Activated T-cell treated with anti-CD3 and anti-CD28 coated beads, Interleukin-2, amount 50 U/mL, for 72 hours (primary cell): ENCODE measurements at regions not wholly inside any gene's neighbourhood (a gene's known extent, or its start where the extent isn't known, plus 50 kb on each side); places are given as distances from the start of the nearest gene placed in this dataset.
A peak's percentile ranks its signal among the peaks of the same experiment; 100 is the strongest.

Experiments used
- ATAC-seq, 2 donors: fragments of 150-1000 bp; cut with Tn5 transposase; replicated peaks in 1 of 2; 2 replicates each; pipeline ENCODE4 v1.10.0; 2021; ENCODE audit warnings: moderate library complexity in 2 of 2, mild to moderate bottlenecking in 1 of 2
- DNase-seq, 2 donors: peaks; one replicate each; pipeline ENCODE4 v3.0.0; 2021 to 2022; ENCODE audit warnings: mixed read lengths in 1 of 2
- H3K27ac Mint-ChIP-seq: one replicate; pipeline ENCODE4 v1.8.0; 2022; ENCODE audit warnings: mild to moderate bottlenecking, moderate library complexity, mixed read lengths
- H3K27me3 Mint-ChIP-seq: one replicate; pipeline ENCODE4 v1.8.0; 2022; ENCODE audit warnings: low read depth, mixed read lengths
- H3K36me3 Mint-ChIP-seq, 2 donors: one replicate each; pipeline ENCODE4 v1.8.0; 2022; ENCODE audit warnings: mixed read lengths in 2 of 2, mild to moderate bottlenecking in 1 of 2; ENCODE audit not compliant: insufficient read depth in 2 of 2
- H3K4me1 Mint-ChIP-seq: one replicate; pipeline ENCODE4 v1.8.0; 2022; ENCODE audit warnings: low read depth, mixed read lengths
- H3K4me3 Mint-ChIP-seq, 2 donors: one replicate each; pipeline ENCODE4 v1.8.0; 2022; ENCODE audit warnings: mild to moderate bottlenecking in 2 of 2, mixed read lengths in 2 of 2, moderate library complexity in 2 of 2
- H3K9me3 Mint-ChIP-seq, 2 donors: one replicate each; pipeline ENCODE4 v1.8.0; 2022; ENCODE audit warnings: mixed read lengths in 2 of 2

DNA sequence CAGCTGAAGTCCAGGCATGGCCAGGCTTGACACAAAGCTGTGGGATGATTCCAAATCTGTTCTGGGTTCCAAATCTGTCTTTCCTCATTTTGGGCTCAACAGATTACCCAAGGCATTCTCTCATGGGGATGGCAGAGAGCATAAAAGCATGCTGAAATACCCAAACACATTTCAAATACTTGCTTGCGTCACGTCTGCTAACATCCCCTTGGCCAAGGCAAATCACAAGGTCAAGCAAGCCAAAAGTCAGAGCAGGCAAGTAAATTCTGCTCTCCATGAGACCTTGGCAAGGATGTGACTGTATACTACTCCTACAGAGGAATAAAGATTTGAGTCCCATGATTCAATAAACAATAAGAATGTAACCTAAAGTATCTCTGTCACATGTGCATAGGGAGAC, 306.7 kb downstream of the EPB41L4A start:
- Mint-ChIP-seq H3K4me3 (no peak overlapping the region), H3K27ac (no peak overlapping the region), H3K9me3 (no peaks in the 10 kb centered on the region), H3K27me3 (peaks cover 6% of the 10 kb centered on the region), H3K36me3 (no peaks in the 10 kb centered on the region), H3K4me1 (no peaks in the 10 kb centered on the region)
- DNase-seq (no peak), ATAC-seq (no peak)

DNA sequence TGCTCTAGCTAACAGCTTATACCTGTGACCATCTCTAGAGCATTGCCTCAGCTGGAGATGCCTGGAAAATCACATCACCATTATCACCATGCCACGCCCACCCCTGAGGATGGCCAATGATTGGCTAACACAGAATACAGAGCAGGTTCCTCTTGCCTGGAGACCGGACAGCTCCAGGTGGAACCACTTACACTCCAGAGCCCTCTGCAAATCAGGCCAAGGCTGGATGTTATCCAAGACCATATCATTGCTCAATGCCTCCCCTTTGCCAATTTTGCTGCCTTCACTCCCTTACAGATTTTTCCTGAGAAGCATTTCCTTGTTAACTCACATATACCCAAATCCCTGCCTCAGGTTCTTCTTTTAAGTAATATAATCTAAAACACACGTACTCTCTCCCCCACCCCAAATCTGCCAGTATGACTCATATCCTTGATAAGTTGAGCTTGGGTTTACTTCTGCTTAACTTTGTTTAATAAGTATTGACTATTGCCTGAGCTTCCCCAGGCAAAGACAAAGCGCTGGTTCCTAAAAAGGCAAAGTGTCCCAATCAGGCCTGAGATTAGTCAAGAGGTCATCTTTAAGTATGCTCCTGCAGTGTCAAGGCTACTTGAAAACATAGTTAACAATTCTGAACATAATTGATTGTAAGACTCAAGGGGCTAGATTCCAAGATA, 309.6 kb downstream of the EPB41L4A start:
- H3K4me1 Mint-ChIP-seq: no peaks in the 10 kb centered on the region
- no peaks in the 10 kb centered on the region for H3K36me3 Mint-ChIP-seq
- no peak for ATAC-seq

DNA sequence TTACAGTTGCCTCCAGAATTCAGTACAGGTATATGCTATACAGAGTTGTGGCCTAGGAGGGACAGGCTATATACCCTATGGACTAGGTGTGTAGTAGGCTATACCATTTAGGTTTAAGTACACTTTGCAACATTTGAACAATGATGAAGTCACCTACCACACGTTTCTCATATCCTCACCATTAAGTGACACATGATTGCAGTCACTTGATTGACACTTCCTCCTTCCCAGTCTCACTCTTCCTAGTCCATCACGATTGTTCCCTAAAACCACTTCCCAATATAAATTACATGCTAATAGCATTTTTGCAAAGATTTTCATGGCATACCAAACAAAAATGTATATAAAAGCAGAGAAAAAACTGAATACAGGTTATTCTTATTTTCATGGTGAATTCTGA, 312.2 kb downstream of the EPB41L4A start:
- Mint-ChIP-seq H3K36me3 (no peaks in the 10 kb centered on the region), H3K27ac (no peak overlapping the region), H3K4me3 (no peak overlapping the region), H3K27me3 (peaks cover 10% of the 10 kb centered on the region), H3K9me3 (no peaks in the 10 kb centered on the region), H3K4me1 (no peaks in the 10 kb centered on the region)
- DNase-seq (no peak), ATAC-seq (no peak)

More for the DNA sequence above, 309.6 kb downstream of the EPB41L4A start:
- H3K4me3 Mint-ChIP-seq: no peak overlapping the region
- no peak overlapping the region for H3K27ac Mint-ChIP-seq
- DNase-seq: no peak
- peaks cover 10% of the 10 kb centered on the region for H3K27me3 Mint-ChIP-seq
- H3K9me3 Mint-ChIP-seq: no peaks in the 10 kb centered on the region

DNA sequence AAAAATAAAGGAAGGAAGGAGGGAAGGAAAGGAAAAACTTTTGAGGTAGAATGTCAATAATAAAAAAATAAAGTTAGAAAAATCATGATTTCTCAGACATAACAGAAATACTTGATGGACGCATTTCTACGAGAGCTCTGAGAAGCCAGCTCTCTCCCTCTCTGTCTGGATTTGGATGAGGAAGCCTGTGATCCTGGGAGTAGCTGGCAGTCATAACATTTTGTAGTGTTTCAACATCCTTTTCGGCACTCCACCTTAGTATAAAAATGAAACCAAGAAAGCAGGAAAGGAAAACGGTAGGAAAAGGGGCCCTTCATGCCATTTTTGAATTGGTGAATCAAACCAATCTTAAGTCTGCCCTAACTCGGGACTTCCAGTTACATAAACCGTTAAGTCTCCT, 321.3 kb downstream of the EPB41L4A start:
- no peaks in the 10 kb centered on the region for H3K4me1 Mint-ChIP-seq
- H3K27ac Mint-ChIP-seq: no peak overlapping the region
- no peak overlapping the region for H3K4me3 Mint-ChIP-seq
- no peak for ATAC-seq
- peaks cover 0 to 2% of the 10 kb centered on the region in 2 donors for H3K9me3 Mint-ChIP-seq
- no peaks in the 10 kb centered on the region for H3K36me3 Mint-ChIP-seq
- DNase-seq: no peak
- H3K27me3 Mint-ChIP-seq: peaks cover 12% of the 10 kb centered on the region

DNA sequence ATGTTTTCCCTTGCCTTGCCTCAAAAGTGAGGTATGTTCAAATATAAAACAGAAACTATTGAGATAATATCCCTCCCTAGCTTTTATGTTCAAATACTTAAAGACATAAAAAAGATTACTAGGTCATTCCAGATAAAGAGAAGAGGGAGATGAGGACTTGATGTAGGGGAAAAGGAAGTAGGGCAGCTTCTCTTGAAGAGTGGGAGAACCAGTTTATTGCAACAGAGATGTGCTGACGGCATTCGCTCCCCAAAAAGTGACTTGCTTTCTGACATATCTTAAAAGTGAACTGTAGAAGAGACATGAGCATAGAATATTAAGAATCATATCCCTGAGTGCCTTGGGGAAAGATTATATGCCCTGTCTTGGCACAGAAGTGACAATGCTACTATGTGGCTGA, 330.2 kb upstream of the NREP start:
- no peak overlapping the region for H3K4me3 Mint-ChIP-seq
- H3K4me1 Mint-ChIP-seq: no peaks in the 10 kb centered on the region
- H3K36me3 Mint-ChIP-seq: no peaks in the 10 kb centered on the region
- no peak overlapping the region for H3K27ac Mint-ChIP-seq
- peaks cover 0 to 3% of the 10 kb centered on the region in 2 donors for H3K9me3 Mint-ChIP-seq
- H3K27me3 Mint-ChIP-seq: no peaks in the 10 kb centered on the region
- no peak for DNase-seq
- ATAC-seq: no peak

DNA sequence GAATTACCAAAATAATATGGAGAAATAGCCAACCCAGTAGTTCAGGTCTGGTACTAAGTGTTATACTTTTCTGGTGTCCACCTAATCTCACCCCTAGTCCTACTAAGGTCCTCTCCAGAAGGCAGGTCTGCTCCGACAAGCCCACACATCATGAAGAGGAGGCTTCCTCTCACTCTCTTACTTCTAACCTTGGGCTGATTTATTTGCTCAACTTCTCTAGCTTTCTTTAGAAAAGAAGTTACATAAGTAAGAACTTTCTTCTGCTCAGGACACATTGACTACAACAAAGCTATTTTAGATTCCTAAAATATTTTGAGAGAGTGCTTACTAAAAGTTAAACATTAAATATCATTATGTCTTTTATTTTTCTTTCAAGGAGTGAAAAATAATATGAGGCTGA, 329.7 kb upstream of the NREP start:
- Mint-ChIP-seq H3K4me1 (no peaks in the 10 kb centered on the region), H3K4me3 (no peak overlapping the region), H3K27me3 (no peaks in the 10 kb centered on the region), H3K9me3 (peaks cover 0 to 3% of the 10 kb centered on the region in 2 donors), H3K36me3 (no peaks in the 10 kb centered on the region), H3K27ac (no peak overlapping the region)
- ATAC-seq (no peak), DNase-seq (no peak)

DNA sequence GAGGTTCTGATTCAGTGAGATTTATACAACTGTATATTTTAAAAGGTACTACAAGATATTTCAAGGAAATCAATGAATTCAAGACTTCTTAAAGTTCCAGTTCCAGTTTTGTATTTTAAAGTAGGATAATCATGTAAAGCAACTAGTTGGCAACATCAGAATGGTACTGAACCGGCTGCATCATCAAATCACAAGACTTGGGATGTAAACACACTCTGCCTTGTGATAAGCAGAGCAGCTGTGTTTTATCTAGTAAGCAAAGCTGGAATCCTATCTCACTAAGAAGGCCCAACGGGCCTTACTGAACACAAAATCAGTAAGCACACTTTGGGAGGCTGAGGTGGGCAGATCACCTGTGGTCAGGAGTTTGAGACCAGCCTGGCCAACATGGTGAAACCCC, 327.2 kb upstream of the NREP start:
- Mint-ChIP-seq H3K27ac (no peak overlapping the region), H3K36me3 (no peaks in the 10 kb centered on the region), H3K4me3 (no peak overlapping the region), H3K4me1 (no peaks in the 10 kb centered on the region), H3K27me3 (no peaks in the 10 kb centered on the region), H3K9me3 (peaks cover 0 to 3% of the 10 kb centered on the region in 2 donors)
- DNase-seq: no peak
- ATAC-seq: no peak

DNA sequence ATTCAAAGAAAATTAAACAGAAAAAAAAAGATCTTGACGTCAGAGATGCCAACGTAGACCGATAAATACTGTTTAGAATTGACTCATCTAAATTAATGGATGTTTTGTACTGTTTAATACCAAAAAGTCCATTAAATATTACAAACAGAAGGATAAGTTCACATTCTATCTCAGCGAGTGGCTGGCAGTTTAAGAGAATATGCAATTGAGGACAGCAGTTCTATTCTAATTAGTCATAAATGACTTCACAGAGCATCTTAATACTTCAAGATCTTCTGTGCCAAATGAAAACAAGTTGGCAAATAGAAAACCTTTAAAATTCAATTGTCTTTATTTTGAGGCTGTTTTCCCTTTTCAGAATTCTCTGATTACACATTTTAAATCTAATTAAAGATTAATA, 326.6 kb upstream of the NREP start:
- peaks cover 0 to 3% of the 10 kb centered on the region in 2 donors for H3K9me3 Mint-ChIP-seq
- DNase-seq: no peak
- H3K27ac Mint-ChIP-seq: no peak overlapping the region
- no peak for ATAC-seq
- H3K4me1 Mint-ChIP-seq: no peaks in the 10 kb centered on the region
- H3K36me3 Mint-ChIP-seq: no peaks in the 10 kb centered on the region
- no peak overlapping the region for H3K4me3 Mint-ChIP-seq
- no peaks in the 10 kb centered on the region for H3K27me3 Mint-ChIP-seq

DNA sequence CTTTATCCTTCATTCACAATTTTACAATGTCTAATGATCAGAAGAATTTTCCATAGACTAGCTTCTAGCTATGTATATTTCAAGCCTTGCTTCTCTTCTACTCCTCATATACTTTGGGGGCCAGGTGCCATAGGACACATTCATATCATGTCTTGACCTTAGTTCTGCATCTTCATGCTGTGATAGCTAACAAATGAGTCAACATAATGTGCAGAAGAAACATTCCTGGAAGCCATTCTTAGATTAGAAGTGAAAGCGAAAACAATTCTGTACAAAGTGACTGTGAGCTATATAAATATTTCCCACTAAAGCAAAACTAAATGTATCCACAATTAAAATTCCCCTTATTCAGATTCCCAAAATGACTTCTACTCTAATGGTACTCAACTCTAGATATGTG, 320.2 kb upstream of the NREP start:
- Mint-ChIP-seq H3K27ac (no peak overlapping the region), H3K4me3 (no peak overlapping the region), H3K36me3 (no peaks in the 10 kb centered on the region), H3K27me3 (no peaks in the 10 kb centered on the region), H3K9me3 (peaks cover 2 to 3% of the 10 kb centered on the region in 2 donors), H3K4me1 (no peaks in the 10 kb centered on the region)
- ATAC-seq: peak in 1 of 2 donors; percentile 59
- DNase-seq: no peak

DNA sequence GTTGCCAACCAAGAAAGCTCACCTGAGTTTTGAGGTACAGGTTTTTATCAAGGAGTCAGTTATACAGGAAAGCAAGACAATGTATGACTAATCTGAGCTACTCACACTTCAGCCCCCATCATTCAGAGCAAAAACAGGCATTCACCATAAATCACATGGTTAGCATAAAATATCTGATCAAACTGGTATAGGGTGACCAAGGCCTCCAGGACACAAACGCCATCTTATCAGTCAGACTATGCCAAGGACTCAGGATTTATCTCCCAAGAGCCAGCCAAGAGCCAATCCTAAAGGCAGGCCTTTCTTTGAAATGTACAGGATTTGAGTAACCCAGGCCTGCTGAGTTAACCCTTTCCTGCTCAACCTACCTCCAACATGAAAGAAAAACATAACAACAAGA, 313.0 kb upstream of the NREP start:
- ATAC-seq: no peak
- H3K4me3 Mint-ChIP-seq: no peak overlapping the region
- no peaks in the 10 kb centered on the region for H3K27me3 Mint-ChIP-seq
- no peaks in the 10 kb centered on the region for H3K9me3 Mint-ChIP-seq
- H3K4me1 Mint-ChIP-seq: no peaks in the 10 kb centered on the region
- no peak for DNase-seq
- peak overlapping the region; percentile 51 for H3K27ac Mint-ChIP-seq
- no peaks in the 10 kb centered on the region for H3K36me3 Mint-ChIP-seq

DNA sequence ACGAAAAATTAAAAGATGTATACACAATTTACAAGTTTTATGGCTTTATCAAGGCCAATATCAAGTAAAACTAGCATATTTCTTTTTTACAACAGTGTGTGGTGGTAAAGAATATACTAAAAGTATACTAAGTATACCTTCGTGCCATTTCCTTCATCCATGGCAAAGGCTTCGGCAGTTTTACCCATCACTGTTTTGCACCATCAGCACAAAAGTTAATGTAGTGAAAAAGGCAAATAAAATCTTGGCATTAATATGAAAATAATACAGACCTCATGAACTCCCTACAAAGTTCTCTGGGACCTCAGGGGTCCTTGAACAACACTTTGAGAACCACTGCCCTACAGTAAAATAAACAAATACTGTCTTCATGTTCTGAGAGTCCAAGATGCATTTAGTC, 312.3 kb upstream of the NREP start:
- Mint-ChIP-seq H3K36me3 (no peaks in the 10 kb centered on the region), H3K4me3 (no peak overlapping the region), H3K4me1 (no peaks in the 10 kb centered on the region), H3K27me3 (no peaks in the 10 kb centered on the region), H3K9me3 (no peaks in the 10 kb centered on the region), H3K27ac (no peak overlapping the region)
- DNase-seq (no peak), ATAC-seq (no peak)

DNA sequence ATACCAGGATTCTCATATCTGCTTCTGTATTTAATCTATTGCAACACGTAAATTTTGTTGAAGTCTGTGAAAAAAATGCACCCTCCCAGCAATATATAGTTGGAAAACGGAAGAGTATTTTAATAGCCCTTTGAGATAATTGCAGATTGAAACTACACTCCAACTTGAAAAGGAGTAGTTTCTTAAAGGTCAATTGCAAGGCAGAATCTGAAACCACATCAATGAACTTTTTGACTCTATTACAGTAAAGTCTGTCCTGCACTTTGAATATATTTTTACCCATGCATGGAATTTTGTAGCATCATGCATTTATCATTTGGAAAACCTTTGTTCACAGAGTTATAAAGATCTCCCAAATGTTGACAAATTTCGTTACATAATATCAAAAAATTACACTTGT, 311.6 kb upstream of the NREP start:
- Mint-ChIP-seq H3K9me3 (no peaks in the 10 kb centered on the region), H3K4me1 (no peaks in the 10 kb centered on the region), H3K36me3 (no peaks in the 10 kb centered on the region), H3K4me3 (no peak overlapping the region), H3K27me3 (no peaks in the 10 kb centered on the region), H3K27ac (no peak overlapping the region)
- no peak for DNase-seq
- ATAC-seq: no peak

DNA sequence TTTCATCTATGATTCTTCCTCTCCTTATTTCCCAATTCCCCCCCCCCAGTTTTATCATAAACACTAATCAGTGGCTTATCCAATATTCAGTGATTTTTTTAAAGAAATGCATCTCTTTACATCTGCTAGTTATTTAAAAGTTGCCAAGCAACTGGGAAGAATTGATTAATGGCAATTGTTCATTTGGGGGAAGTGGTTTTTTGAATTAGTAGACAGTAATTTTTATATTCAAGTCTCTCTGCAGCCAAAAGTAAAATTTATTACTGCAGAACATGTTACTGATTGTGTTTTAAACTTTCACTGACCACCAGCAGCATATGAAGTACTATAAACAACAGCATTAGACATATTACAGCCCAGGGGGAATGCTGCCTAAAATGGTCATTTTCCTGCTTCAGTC, 308.8 kb upstream of the NREP start:
- Mint-ChIP-seq H3K9me3 (no peaks in the 10 kb centered on the region), H3K27me3 (no peaks in the 10 kb centered on the region), H3K36me3 (no peaks in the 10 kb centered on the region), H3K27ac (no peak overlapping the region), H3K4me3 (no peak overlapping the region), H3K4me1 (no peaks in the 10 kb centered on the region)
- ATAC-seq (no peak), DNase-seq (no peak)

DNA sequence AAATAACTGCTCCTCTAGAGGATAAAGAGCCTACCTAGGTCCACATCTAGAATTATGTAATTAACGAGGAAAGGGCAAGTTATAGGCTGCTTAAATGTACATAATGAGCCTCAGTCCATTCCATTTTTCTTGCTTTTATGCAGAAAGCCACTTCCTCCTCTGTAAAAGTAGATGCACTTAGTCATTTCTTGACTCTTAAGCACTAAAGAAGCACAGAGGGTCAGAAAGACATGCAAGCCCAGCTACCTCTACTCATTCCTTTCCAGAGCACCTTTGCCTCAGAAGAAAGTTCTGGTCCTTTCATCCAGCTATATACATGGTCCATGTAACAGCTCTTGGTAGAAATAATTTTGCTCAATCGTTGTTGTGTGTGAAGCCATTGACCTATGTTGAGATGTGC, 308.0 kb upstream of the NREP start:
- no peaks in the 10 kb centered on the region for H3K27me3 Mint-ChIP-seq
- no peak overlapping the region for H3K4me3 Mint-ChIP-seq
- H3K36me3 Mint-ChIP-seq: no peaks in the 10 kb centered on the region
- no peak overlapping the region for H3K27ac Mint-ChIP-seq
- H3K9me3 Mint-ChIP-seq: no peaks in the 10 kb centered on the region
- no peaks in the 10 kb centered on the region for H3K4me1 Mint-ChIP-seq
- no peak for DNase-seq
- no peak for ATAC-seq
